ENCODE measurements at regions not wholly inside any gene's neighbourhood (a gene's known extent, or its start where the extent isn't known, plus 50 kb on each side); places are given as distances from the start of the nearest gene placed in this dataset.

DNA sequence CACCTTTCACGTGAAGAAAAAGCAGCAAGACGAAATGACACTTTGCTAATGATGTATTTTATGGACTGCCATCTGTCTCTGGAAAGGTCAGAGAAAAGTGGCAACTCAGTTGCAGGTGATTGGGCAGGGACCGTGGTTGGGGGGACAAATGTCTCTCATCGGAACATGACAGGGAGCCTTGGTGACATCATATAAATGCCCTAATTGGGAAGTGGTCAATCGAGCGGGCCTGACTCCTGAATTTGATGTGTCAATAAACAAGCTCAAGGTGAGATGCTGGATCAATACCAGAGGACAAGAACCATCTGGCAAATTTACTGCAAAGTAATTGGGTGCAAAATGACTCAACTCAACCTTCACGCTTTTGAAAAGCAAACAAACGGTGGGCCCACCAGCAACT is 151.9 kb upstream of the SKOR2 start:
- H3K27ac Mint-ChIP-seq: no peak overlapping the region
- H3K4me3 Mint-ChIP-seq: no peak overlapping the region
- H3K4me1 Mint-ChIP-seq: no peaks in the 10 kb centered on the region
- no peaks in the 10 kb centered on the region for H3K9me3 ChIP-seq (ENCODE audit: low read length)
- peaks cover 0 to 3% of the 10 kb centered on the region in 2 donors for H3K27me3 Mint-ChIP-seq
- POLR2A ChIA-PET: no interaction called here
- no peak overlapping the region for H3K4me3 ChIP-seq (ENCODE audit: low read length)
- H3K36me3 ChIP-seq (ENCODE audit: insufficient read depth, low read length): no peaks in the 10 kb centered on the region
- DNase-seq: no peak
- H3K9me3 Mint-ChIP-seq: peaks cover 0 to 4% (median 0%) of the 10 kb centered on the region in 5 donors
- no peaks in the 10 kb centered on the region for H3K4me1 ChIP-seq (ENCODE audit: insufficient read depth, low read length)
- H3K27me3 ChIP-seq (ENCODE audit: insufficient read depth, low read length, poor library complexity, severe bottlenecking): no peaks in the 10 kb centered on the region
- CTCF ChIA-PET: no interaction called here
- no peaks in the 10 kb centered on the region for H3K36me3 Mint-ChIP-seq
- no peak overlapping the region for H3K27ac ChIP-seq (ENCODE audit: low read depth, low read length)

DNA sequence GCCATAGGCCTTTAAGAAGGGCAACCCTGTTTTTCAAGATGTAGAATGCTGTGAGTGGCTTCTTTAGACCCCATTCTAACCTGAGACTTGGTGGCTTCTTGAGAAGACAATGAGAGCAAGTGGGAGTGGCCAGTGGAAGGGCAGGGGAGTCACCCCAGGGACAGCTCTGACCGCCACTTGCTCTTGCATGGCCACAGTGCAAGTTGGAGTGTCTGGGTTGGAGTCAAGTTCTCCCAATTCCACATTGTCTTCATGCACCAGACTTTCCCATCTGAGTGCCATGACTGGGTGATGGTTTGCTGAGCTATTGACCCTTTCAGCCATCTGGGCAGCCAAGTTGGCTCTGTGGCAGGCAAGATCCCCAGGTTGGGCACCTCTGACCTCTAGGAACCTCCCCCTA is 148.0 kb upstream of the SKOR2 start:
- CTCF ChIA-PET: no interaction called here
- no peaks in the 10 kb centered on the region for H3K4me1 ChIP-seq (ENCODE audit: insufficient read depth, low read length)
- no peak overlapping the region for H3K27ac Mint-ChIP-seq

GRCh38 chr18:47397671-47398319 is 146.3 kb upstream of the SKOR2 start:
- no peak for DNase-seq
- H3K27me3 ChIP-seq (ENCODE audit: insufficient read depth, low read length, poor library complexity, severe bottlenecking): no peaks in the 10 kb centered on the region
- H3K36me3 ChIP-seq (ENCODE audit: insufficient read depth, low read length): no peaks in the 10 kb centered on the region
- peaks cover 0 to 3% of the 10 kb centered on the region in 2 donors for H3K27me3 Mint-ChIP-seq
- no peaks in the 10 kb centered on the region for H3K9me3 ChIP-seq (ENCODE audit: low read length)
- ChIA-PET POLR2A (no interaction called here), CTCF (no interaction called here)
- no peaks in the 10 kb centered on the region for H3K36me3 Mint-ChIP-seq
- H3K4me3 Mint-ChIP-seq: no peak overlapping the region
- no peaks in the 10 kb centered on the region for H3K4me1 ChIP-seq (ENCODE audit: insufficient read depth, low read length)
- no peak overlapping the region for H3K4me3 ChIP-seq (ENCODE audit: low read length)
- H3K9me3 Mint-ChIP-seq: peaks cover 0 to 7% (median 4%) of the 10 kb centered on the region in 5 donors
- no peak overlapping the region for H3K27ac ChIP-seq (ENCODE audit: low read depth, low read length)
- H3K4me1 Mint-ChIP-seq: no peaks in the 10 kb centered on the region
- H3K27ac Mint-ChIP-seq: no peak overlapping the region

More for the DNA sequence above, 148.0 kb upstream of the SKOR2 start:
- Histone ChIP-seq H3K27me3 (ENCODE audit: insufficient read depth, low read length, poor library complexity, severe bottlenecking) (no peaks in the 10 kb centered on the region), H3K27ac (ENCODE audit: low read depth, low read length) (no peak overlapping the region), H3K36me3 (ENCODE audit: insufficient read depth, low read length) (no peaks in the 10 kb centered on the region), H3K9me3 (ENCODE audit: low read length) (no peaks in the 10 kb centered on the region), H3K4me3 (ENCODE audit: low read length) (no peak overlapping the region)
- Mint-ChIP-seq H3K9me3 (peaks cover 0 to 7% (median 4%) of the 10 kb centered on the region in 5 donors), H3K4me1 (no peaks in the 10 kb centered on the region), H3K36me3 (no peaks in the 10 kb centered on the region), H3K27me3 (peaks cover 0 to 3% of the 10 kb centered on the region in 2 donors), H3K4me3 (no peak overlapping the region)
- POLR2A ChIA-PET: no interaction called here
- no peak for DNase-seq

- no peaks in the 10 kb centered on the region for H3K9me3 ChIP-seq (ENCODE audit: low read length)
- H3K4me1 Mint-ChIP-seq: no peaks in the 10 kb centered on the region
- no peaks in the 10 kb centered on the region for H3K4me1 ChIP-seq (ENCODE audit: insufficient read depth, low read length)
- H3K27ac ChIP-seq (ENCODE audit: low read depth, low read length): no peak overlapping the region
- ChIA-PET POLR2A (no interaction called here), CTCF (interaction anchor here (0.6 kb wide), 1 partner anchor 66 kb away, joined by 3 read pairs; no protein-coding TSS in a partner anchor)
- H3K27ac Mint-ChIP-seq: no peak overlapping the region
- peaks cover 0 to 6% (median 0%) of the 10 kb centered on the region in 5 donors for H3K9me3 Mint-ChIP-seq
- DNase-seq: no peak
- H3K36me3 ChIP-seq (ENCODE audit: insufficient read depth, low read length): no peaks in the 10 kb centered on the region
- H3K4me3 ChIP-seq (ENCODE audit: low read length): no peak overlapping the region
- peaks cover 0 to 12% of the 10 kb centered on the region in 2 donors for H3K27me3 Mint-ChIP-seq
- no peaks in the 10 kb centered on the region for H3K27me3 ChIP-seq (ENCODE audit: insufficient read depth, low read length, poor library complexity, severe bottlenecking)
- no peaks in the 10 kb centered on the region for H3K36me3 Mint-ChIP-seq
- H3K4me3 Mint-ChIP-seq: no peak overlapping the region
These were observed 140.2 kb upstream of the SKOR2 start for GRCh38 chr18:47391665-47392064.

GRCh38 chr18:47390410-47391024 is 139.1 kb upstream of the SKOR2 start:
- no peaks in the 10 kb centered on the region for H3K9me3 ChIP-seq (ENCODE audit: low read length)
- H3K36me3 ChIP-seq (ENCODE audit: insufficient read depth, low read length): no peaks in the 10 kb centered on the region
- no peaks in the 10 kb centered on the region for H3K4me1 Mint-ChIP-seq
- H3K4me1 ChIP-seq (ENCODE audit: insufficient read depth, low read length): no peaks in the 10 kb centered on the region
- H3K27ac Mint-ChIP-seq: no peak overlapping the region
- H3K4me3 ChIP-seq (ENCODE audit: low read length): no peak overlapping the region
- no peak for DNase-seq
- no peaks in the 10 kb centered on the region for H3K36me3 Mint-ChIP-seq
- no peaks in the 10 kb centered on the region for H3K27me3 ChIP-seq (ENCODE audit: insufficient read depth, low read length, poor library complexity, severe bottlenecking)
- POLR2A ChIA-PET: no interaction called here
- no peak overlapping the region for H3K27ac ChIP-seq (ENCODE audit: low read depth, low read length)
- peaks cover 0 to 12% of the 10 kb centered on the region in 2 donors for H3K27me3 Mint-ChIP-seq
- H3K4me3 Mint-ChIP-seq: no peak overlapping the region
- CTCF ChIA-PET: no interaction called here
- H3K9me3 Mint-ChIP-seq: no peaks in the 10 kb centered on the region

GRCh38 chr18:47389210-47389609 is 137.8 kb upstream of the SKOR2 start:
- Mint-ChIP-seq H3K27ac (no peak overlapping the region), H3K4me1 (no peaks in the 10 kb centered on the region), H3K9me3 (no peaks in the 10 kb centered on the region), H3K36me3 (no peaks in the 10 kb centered on the region), H3K4me3 (no peak overlapping the region), H3K27me3 (peaks cover 0 to 12% of the 10 kb centered on the region in 2 donors)
- CTCF ChIA-PET: no interaction called here
- no peaks in the 10 kb centered on the region for H3K27me3 ChIP-seq (ENCODE audit: insufficient read depth, low read length, poor library complexity, severe bottlenecking)
- DNase-seq: no peak
- no peaks in the 10 kb centered on the region for H3K4me1 ChIP-seq (ENCODE audit: insufficient read depth, low read length)
- no peaks in the 10 kb centered on the region for H3K9me3 ChIP-seq (ENCODE audit: low read length)
- no peak overlapping the region for H3K4me3 ChIP-seq (ENCODE audit: low read length)
- H3K27ac ChIP-seq (ENCODE audit: low read depth, low read length): no peak overlapping the region
- no peaks in the 10 kb centered on the region for H3K36me3 ChIP-seq (ENCODE audit: insufficient read depth, low read length)
- POLR2A ChIA-PET: no interaction called here

- peaks cover 3 to 12% of the 10 kb centered on the region in 2 donors for H3K27me3 Mint-ChIP-seq
- no peak overlapping the region for H3K27ac ChIP-seq (ENCODE audit: low read depth, low read length)
- no peaks in the 10 kb centered on the region for H3K4me1 Mint-ChIP-seq
- no peak overlapping the region for H3K4me3 ChIP-seq (ENCODE audit: low read length)
- no peaks in the 10 kb centered on the region for H3K9me3 Mint-ChIP-seq
- no peaks in the 10 kb centered on the region for H3K4me1 ChIP-seq (ENCODE audit: insufficient read depth, low read length)
- no peak overlapping the region for H3K4me3 Mint-ChIP-seq
- no peaks in the 10 kb centered on the region for H3K9me3 ChIP-seq (ENCODE audit: low read length)
- no peak overlapping the region for H3K27ac Mint-ChIP-seq
- no peak for DNase-seq
- H3K36me3 ChIP-seq (ENCODE audit: insufficient read depth, low read length): no peaks in the 10 kb centered on the region
- ChIA-PET POLR2A (no interaction called here), CTCF (no interaction called here)
- H3K27me3 ChIP-seq (ENCODE audit: insufficient read depth, low read length, poor library complexity, severe bottlenecking): no peaks in the 10 kb centered on the region
- H3K36me3 Mint-ChIP-seq: no peaks in the 10 kb centered on the region
These were observed 136.4 kb upstream of the SKOR2 start for GRCh38 chr18:47387864-47388263.

GRCh38 chr18:47383729-47384128 is 132.3 kb upstream of the SKOR2 start:
- Mint-ChIP-seq H3K9me3 (no peaks in the 10 kb centered on the region), H3K36me3 (no peaks in the 10 kb centered on the region), H3K27me3 (peaks cover 4 to 6% of the 10 kb centered on the region in 2 donors), H3K27ac (no peak overlapping the region), H3K4me3 (no peak overlapping the region), H3K4me1 (no peaks in the 10 kb centered on the region)
- Histone ChIP-seq H3K4me1 (ENCODE audit: insufficient read depth, low read length) (no peaks in the 10 kb centered on the region), H3K4me3 (ENCODE audit: low read length) (no peak overlapping the region), H3K9me3 (ENCODE audit: low read length) (no peaks in the 10 kb centered on the region), H3K27me3 (ENCODE audit: insufficient read depth, low read length, poor library complexity, severe bottlenecking) (no peaks in the 10 kb centered on the region), H3K27ac (ENCODE audit: low read depth, low read length) (no peak overlapping the region), H3K36me3 (ENCODE audit: insufficient read depth, low read length) (no peaks in the 10 kb centered on the region)
- ChIA-PET POLR2A (no interaction called here), CTCF (no interaction called here)
- no peak for DNase-seq

Data from CD8-positive, alpha-beta memory T cell (primary cell).